ENCODE measurements at regions not wholly inside any gene's neighbourhood (a gene's known extent, or its start where the extent isn't known, plus 50 kb on each side); places are given as distances from the start of the nearest gene placed in this dataset.

- TF ChIP-seq POLR2A (IDR thresholded peaks at IDR 0.05), result no peak
- TF ChIP-seq, protein P1, sequence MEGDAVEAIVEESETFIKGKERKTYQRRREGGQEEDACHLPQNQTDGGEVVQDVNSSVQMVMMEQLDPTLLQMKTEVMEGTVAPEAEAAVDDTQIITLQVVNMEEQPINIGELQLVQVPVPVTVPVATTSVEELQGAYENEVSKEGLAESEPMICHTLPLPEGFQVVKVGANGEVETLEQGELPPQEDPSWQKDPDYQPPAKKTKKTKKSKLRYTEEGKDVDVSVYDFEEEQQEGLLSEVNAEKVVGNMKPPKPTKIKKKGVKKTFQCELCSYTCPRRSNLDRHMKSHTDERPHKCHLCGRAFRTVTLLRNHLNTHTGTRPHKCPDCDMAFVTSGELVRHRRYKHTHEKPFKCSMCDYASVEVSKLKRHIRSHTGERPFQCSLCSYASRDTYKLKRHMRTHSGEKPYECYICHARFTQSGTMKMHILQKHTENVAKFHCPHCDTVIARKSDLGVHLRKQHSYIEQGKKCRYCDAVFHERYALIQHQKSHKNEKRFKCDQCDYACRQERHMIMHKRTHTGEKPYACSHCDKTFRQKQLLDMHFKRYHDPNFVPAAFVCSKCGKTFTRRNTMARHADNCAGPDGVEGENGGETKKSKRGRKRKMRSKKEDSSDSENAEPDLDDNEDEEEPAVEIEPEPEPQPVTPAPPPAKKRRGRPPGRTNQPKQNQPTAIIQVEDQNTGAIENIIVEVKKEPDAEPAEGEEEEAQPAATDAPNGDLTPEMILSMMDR (IDR thresholded peaks at IDR 0.05), result no peak
Measured at GRCh38 chr1:220432408-220432807, 95.5 kb upstream of the MARK1 start.

Measured in upper lobe of left lung (tissue), 4 donors.